SK-N-SH treated with all-trans-retinoic acid at 6 μM for 48 hours (cell line): ENCODE measurements at regions not wholly inside any gene's neighbourhood (a gene's known extent, or its start where the extent isn't known, plus 50 kb on each side); places are given as distances from the start of the nearest gene placed in this dataset.

Experiments used
- BACH2 ChIP-seq: fragments of 250-450 bp; sonication (Bioruptor Pico); IDR thresholded peaks from 2 replicates; pipeline ENCODE4 v1.9.0; 2021; ENCODE audit warnings: mild to moderate bottlenecking, borderline replicate concordance
- ESRRG ChIP-seq: fragments of 250-450 bp; sonication (Bioruptor Pico); IDR thresholded peaks from 2 replicates; pipeline ENCODE4 v1.6.1; 2021; ENCODE audit warnings: mild to moderate bottlenecking
- PATZ1 ChIP-seq: fragments of 250-450 bp; sonication (Bioruptor Pico); IDR thresholded peaks from 2 replicates; pipeline ENCODE4 v1.8.0; 2020; ENCODE audit warnings: mild to moderate bottlenecking, moderate library complexity, borderline replicate concordance
- PPARA ChIP-seq: fragments of 250-450 bp; sonication (Bioruptor Pico); IDR thresholded peaks from 2 replicates; pipeline ENCODE4 v1.5.0; 2020; ENCODE audit warnings: mild to moderate bottlenecking, borderline replicate concordance
- TOX ChIP-seq: fragments of 250-450 bp; sonication (Bioruptor Pico); IDR thresholded peaks from 2 replicates; pipeline ENCODE4 v1.8.0; 2021; ENCODE audit warnings: mild to moderate bottlenecking, moderate library complexity, borderline replicate concordance
- ZC3H10 ChIP-seq: fragments of 250-450 bp; sonication (Bioruptor Pico); IDR thresholded peaks from 2 replicates; pipeline ENCODE4 v1.5.1; 2021; ENCODE audit warnings: mild to moderate bottlenecking, moderate library complexity
- ZFP30 ChIP-seq: fragments of 450-650 bp; formaldehyde crosslinking; IDR thresholded peaks from 2 replicates; pipeline ENCODE4 v1.5.0; 2022; ENCODE audit warnings: mild to moderate bottlenecking, moderate library complexity
- ZNF565 ChIP-seq: fragments of 450-650 bp; formaldehyde crosslinking; conservative IDR thresholded peaks from 2 replicates; pipeline ENCODE4 v1.5.0; 2020; ENCODE audit warnings: low read depth, mild to moderate bottlenecking, moderate library complexity

GRCh38 chr10:110393866-110394265, 89.1 kb upstream of the SMNDC1 start:
- TF ChIP-seq ZNF565 (CRISPR knock-in tag): no peak
- TF ChIP-seq TOX (CRISPR knock-in tag): no peak
- no peak for TF ChIP-seq PATZ1 (CRISPR knock-in tag)
- TF ChIP-seq ZFP30 (CRISPR knock-in tag): no peak
- TF ChIP-seq ZC3H10 (CRISPR knock-in tag): no peak
- no peak for TF ChIP-seq BACH2 (CRISPR knock-in tag)
- no peak for TF ChIP-seq ESRRG
- TF ChIP-seq PPARA (CRISPR knock-in tag): no peak
